ENCODE measurements at regions not wholly inside any gene's neighbourhood (a gene's known extent, or its start where the extent isn't known, plus 50 kb on each side); places are given as distances from the start of the nearest gene placed in this dataset.

DNA sequence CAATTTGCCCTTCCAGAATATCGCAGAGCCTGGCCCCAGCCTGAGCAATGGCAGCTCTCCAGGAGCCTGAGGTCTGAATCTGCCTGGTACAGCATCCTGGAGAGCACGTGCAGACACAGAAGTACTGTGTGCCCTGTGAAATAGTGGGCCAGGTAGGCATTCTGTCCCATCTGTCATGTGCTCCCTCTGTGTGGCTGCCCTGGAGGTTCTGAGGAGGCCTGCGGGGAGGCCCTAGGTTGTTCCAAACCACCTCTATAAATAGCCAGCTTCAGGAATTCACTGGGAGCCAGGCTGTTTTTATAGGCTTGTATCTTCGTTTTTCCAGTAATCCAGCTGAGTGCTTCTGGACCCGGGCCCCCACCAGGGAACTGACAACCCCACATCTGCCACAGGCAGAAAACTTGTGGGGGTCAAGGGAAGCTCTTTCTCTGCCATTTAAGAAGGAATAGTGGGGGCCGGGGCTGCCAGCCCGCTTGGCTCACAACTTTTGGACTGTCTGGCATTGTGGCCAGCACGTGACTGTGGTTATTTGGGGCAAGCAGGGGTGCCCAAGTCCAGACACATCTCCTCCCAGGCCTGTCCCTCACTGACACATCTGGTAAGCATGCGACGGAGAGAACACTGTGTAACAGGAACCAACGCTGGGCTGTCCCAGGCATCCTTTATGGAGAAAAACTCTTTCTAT is 356.3 kb upstream of the TNRC6C start:
- Histone ChIP-seq H3K4me1 (peaks cover 0 to 37% (median 28%) of the 10 kb centered on the region in 12 donors), H3K36me3 (no peaks in the 10 kb centered on the region), H3K9me3 (no peaks in the 10 kb centered on the region), H3K27me3 (no peaks in the 10 kb centered on the region), H3K27ac (peak overlapping the region; percentile 81 to 98 (median 92)), H3K4me3 (peak overlapping the region in 1 of 12 donors; percentile 1)
- WGBS, 4 donors: 20 to 32% (median 28%) methylated on average over 9 to 11 of the region's 11 CpGs
- DNase-seq: peak in 4 of 5 donors; percentile 75 to 90 (median 83)
- no peak for TF ChIP-seq POLR2A (IDR thresholded peaks at IDR 0.05)
- TF ChIP-seq, protein P1, sequence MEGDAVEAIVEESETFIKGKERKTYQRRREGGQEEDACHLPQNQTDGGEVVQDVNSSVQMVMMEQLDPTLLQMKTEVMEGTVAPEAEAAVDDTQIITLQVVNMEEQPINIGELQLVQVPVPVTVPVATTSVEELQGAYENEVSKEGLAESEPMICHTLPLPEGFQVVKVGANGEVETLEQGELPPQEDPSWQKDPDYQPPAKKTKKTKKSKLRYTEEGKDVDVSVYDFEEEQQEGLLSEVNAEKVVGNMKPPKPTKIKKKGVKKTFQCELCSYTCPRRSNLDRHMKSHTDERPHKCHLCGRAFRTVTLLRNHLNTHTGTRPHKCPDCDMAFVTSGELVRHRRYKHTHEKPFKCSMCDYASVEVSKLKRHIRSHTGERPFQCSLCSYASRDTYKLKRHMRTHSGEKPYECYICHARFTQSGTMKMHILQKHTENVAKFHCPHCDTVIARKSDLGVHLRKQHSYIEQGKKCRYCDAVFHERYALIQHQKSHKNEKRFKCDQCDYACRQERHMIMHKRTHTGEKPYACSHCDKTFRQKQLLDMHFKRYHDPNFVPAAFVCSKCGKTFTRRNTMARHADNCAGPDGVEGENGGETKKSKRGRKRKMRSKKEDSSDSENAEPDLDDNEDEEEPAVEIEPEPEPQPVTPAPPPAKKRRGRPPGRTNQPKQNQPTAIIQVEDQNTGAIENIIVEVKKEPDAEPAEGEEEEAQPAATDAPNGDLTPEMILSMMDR (IDR thresholded peaks at IDR 0.05): no peak
- ATAC-seq: peak; percentile 94 to 96 (median 95)
- intact Hi-C loops (cut with DNase I): loop anchor here in 6 of 10 donors (2.0 to 10.0 kb wide), 8 partner anchors 50 to 135 kb away; no protein-coding TSS in a partner anchor

DNA sequence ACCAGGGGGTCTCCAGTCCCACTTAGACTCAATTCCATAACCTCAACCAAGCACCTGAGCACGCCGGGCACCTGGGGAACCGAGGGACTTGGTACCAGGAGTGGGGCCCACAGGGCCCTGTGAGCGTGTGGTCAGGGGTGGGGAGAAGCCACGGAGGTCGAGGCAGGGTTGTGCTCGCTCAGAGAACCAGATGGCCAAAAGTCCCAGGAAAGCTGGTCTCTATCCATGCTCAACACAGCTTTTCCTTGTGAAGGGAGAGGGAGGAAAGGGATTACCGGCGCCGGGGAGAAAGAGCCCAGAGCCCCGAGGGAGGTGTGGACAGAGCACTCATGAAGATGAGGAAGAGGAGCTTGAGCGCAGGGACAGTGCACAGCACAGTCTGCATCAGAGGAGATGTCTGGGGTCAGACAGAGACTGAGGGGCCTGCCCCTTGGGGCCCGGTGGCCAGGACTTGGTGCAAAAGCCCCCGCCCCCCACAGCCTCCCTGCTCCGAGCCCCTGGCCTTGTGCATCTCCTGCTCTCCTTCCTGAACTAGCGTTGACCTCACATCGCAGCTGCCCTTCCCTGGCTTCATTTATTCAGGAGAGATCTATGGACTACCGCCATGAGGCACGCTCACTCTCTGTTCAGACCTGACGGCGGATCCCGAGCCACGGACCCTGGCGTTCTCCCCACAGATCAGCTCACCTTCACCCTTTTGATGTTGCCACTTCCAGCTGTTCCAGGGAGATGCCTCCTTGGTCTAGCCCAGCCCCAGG is 355.4 kb upstream of the TNRC6C start:
- TF ChIP-seq, protein P1 (IDR thresholded peaks at IDR 0.05): no peak
- no peak for TF ChIP-seq POLR2A (IDR thresholded peaks at IDR 0.05)
- ATAC-seq (peak in 2 of 4 donors; percentile 1 to 2), DNase-seq (no peak)
- Histone ChIP-seq H3K27me3 (no peaks in the 10 kb centered on the region), H3K27ac (peak overlapping the region; percentile 81 to 98 (median 92)), H3K9me3 (no peaks in the 10 kb centered on the region), H3K4me3 (no peak overlapping the region), H3K4me1 (peaks cover 0 to 37% (median 28%) of the 10 kb centered on the region in 12 donors), H3K36me3 (no peaks in the 10 kb centered on the region)
- intact Hi-C loops (cut with DNase I): loop anchor here in 6 of 10 donors (2.0 to 10.0 kb wide), 8 partner anchors 51 to 134 kb away; no protein-coding TSS in a partner anchor
- WGBS, 4 donors: 76 to 81% (median 78%) methylated on average over 23 to 24 of the region's 24 CpGs

DNA sequence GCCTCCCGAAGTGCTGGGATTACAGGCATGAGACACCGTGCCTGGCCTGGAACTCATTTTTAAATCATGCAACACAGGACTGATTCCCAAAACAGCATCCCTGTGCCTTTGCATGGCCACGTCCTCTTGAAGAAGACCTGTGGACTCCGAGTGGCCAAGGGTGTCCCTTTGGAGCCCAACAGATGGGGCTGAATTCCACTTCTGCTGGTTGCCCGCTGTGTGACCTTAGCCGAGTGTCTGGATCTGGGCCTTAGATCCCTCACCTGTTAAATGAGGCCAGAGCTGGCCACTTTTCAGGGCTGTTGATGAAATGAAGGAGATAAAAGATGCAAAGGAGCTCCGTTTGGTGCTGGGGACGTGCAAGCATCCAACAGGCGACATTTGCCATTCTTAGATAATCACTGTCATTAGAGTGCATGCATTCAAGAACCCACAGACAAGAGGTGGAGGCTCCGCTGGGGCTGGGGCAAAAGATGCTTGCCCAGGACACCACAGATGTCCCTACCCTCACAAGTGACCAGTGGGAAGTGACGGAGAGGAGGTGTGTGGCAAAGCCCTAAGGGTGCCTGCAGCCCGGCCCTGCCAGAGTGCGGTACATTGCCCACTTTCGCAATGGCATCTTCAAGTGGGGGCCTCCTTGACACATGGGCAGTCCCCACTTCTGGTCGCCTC is 354.1 kb upstream of the TNRC6C start:
- H3K4me1 ChIP-seq: peaks cover 0 to 37% (median 28%) of the 10 kb centered on the region in 12 donors
- intact Hi-C loops (cut with DNase I): loop anchor here in 4 of 10 donors (5.0 to 10.0 kb wide), 5 partner anchors 52 to 133 kb away; no protein-coding TSS in a partner anchor

More for the DNA sequence above, 354.1 kb upstream of the TNRC6C start:
- H3K27me3 ChIP-seq: no peaks in the 10 kb centered on the region
- H3K9me3 ChIP-seq: no peaks in the 10 kb centered on the region
- H3K36me3 ChIP-seq: no peaks in the 10 kb centered on the region
- 91 to 94% (median 93%) methylated on average over 15 of the region's 15 CpGs for WGBS, 4 donors
- no peak overlapping the region for H3K4me3 ChIP-seq
- DNase-seq: no peak
- TF ChIP-seq POLR2A (IDR thresholded peaks at IDR 0.05): no peak
- TF ChIP-seq, protein P1 (IDR thresholded peaks at IDR 0.05): no peak
- ATAC-seq: no peak
- no peak overlapping the region for H3K27ac ChIP-seq
